Stomach smooth muscle (tissue), 2 donors: ENCODE measurements at regions not wholly inside any gene's neighbourhood (a gene's known extent, or its start where the extent isn't known, plus 50 kb on each side); places are given as distances from the start of the nearest gene placed in this dataset.

ENCODE experiments used
- H3K27ac ChIP-seq: one replicate; pipeline ENCODE4 v1.7.0; 2013; ENCODE audit warnings: mild to moderate bottlenecking, low read length, inconsistent platforms
- H3K27me3 ChIP-seq, 2 donors: one replicate each; pipeline ENCODE4 v1.7.0; 2013; ENCODE audit warnings: low read length in 2 of 2; ENCODE audit not compliant: insufficient read depth in 2 of 2, control insufficient read depth in 1 of 2
- H3K36me3 ChIP-seq, 2 donors: one replicate each; pipeline ENCODE4 v1.7.0; 2013; ENCODE audit warnings: low read length in 2 of 2; ENCODE audit not compliant: control insufficient read depth in 2 of 2, insufficient read depth in 2 of 2
- H3K4me1 ChIP-seq: one replicate; pipeline ENCODE4 v1.7.0; 2013; ENCODE audit warnings: low read length; ENCODE audit not compliant: control insufficient read depth, insufficient read depth
- H3K4me3 ChIP-seq, 2 donors: one replicate each; pipeline ENCODE4 v1.7.0; 2013; ENCODE audit warnings: low read length in 2 of 2
- H3K9ac ChIP-seq, 2 donors: one replicate each; pipeline ENCODE4 v1.7.0; 2013; ENCODE audit warnings: low read length in 2 of 2, mild to moderate bottlenecking in 1 of 2
- H3K9me3 ChIP-seq, 2 donors: one replicate each; pipeline ENCODE4 v1.7.0; 2013; ENCODE audit warnings: low read length in 2 of 2; ENCODE audit not compliant: control insufficient read depth in 2 of 2
- donor health status: healthy.
- donor health status: Pancreatic carcinoma.

- peaks cover 0 to 7% of the 10 kb centered on the region in 2 donors for H3K36me3 ChIP-seq
These were observed 1467.8 kb downstream of the UQCRFS1 start for GRCh38 chr19:27744926-27745768.

GRCh38 chr19:27742041-27742440 is 1470.9 kb downstream of the UQCRFS1 start:
- no peaks in the 10 kb centered on the region for H3K9me3 ChIP-seq
- H3K9ac ChIP-seq: no peak overlapping the region
- no peak overlapping the region for H3K4me3 ChIP-seq
- peaks cover 12 to 14% of the 10 kb centered on the region in 2 donors for H3K36me3 ChIP-seq
- H3K4me1 ChIP-seq: peaks cover 5% of the 10 kb centered on the region
- no peaks in the 10 kb centered on the region for H3K27me3 ChIP-seq
- H3K27ac ChIP-seq: no peak overlapping the region

More at GRCh38 chr19:27744926-27745768, 1467.8 kb downstream of the UQCRFS1 start:
- Histone ChIP-seq H3K27me3 (no peaks in the 10 kb centered on the region), H3K4me3 (no peak overlapping the region), H3K27ac (no peak overlapping the region), H3K9me3 (no peaks in the 10 kb centered on the region), H3K9ac (no peak overlapping the region), H3K4me1 (peaks cover 5% of the 10 kb centered on the region)

GRCh38 chr19:27741236-27741635 is 1471.7 kb downstream of the UQCRFS1 start:
- Histone ChIP-seq H3K27me3 (no peaks in the 10 kb centered on the region), H3K9me3 (no peaks in the 10 kb centered on the region), H3K4me3 (no peak overlapping the region), H3K27ac (no peak overlapping the region), H3K4me1 (no peaks in the 10 kb centered on the region), H3K9ac (no peak overlapping the region), H3K36me3 (peaks cover 12 to 14% of the 10 kb centered on the region in 2 donors)

- Histone ChIP-seq H3K27me3 (no peaks in the 10 kb centered on the region), H3K4me3 (no peak overlapping the region), H3K9me3 (no peaks in the 10 kb centered on the region), H3K4me1 (no peaks in the 10 kb centered on the region), H3K36me3 (peaks cover 12 to 17% of the 10 kb centered on the region in 2 donors), H3K27ac (no peak overlapping the region), H3K9ac (no peak overlapping the region)
These were observed 1472.6 kb downstream of the UQCRFS1 start for GRCh38 chr19:27740396-27740795.

GRCh38 chr19:27738569-27739193 is 1474.3 kb downstream of the UQCRFS1 start:
- H3K4me3 ChIP-seq: no peak overlapping the region
- H3K4me1 ChIP-seq: no peaks in the 10 kb centered on the region
- no peaks in the 10 kb centered on the region for H3K9me3 ChIP-seq
- no peak overlapping the region for H3K9ac ChIP-seq
- no peak overlapping the region for H3K27ac ChIP-seq
- no peaks in the 10 kb centered on the region for H3K27me3 ChIP-seq
- H3K36me3 ChIP-seq: peaks cover 15 to 18% of the 10 kb centered on the region in 2 donors

- Histone ChIP-seq H3K4me1 (no peaks in the 10 kb centered on the region), H3K36me3 (peaks cover 13 to 18% of the 10 kb centered on the region in 2 donors), H3K27me3 (no peaks in the 10 kb centered on the region), H3K4me3 (no peak overlapping the region), H3K9me3 (no peaks in the 10 kb centered on the region), H3K9ac (no peak overlapping the region), H3K27ac (no peak overlapping the region)
These were observed 1476.7 kb downstream of the UQCRFS1 start for GRCh38 chr19:27736225-27736624.

- Histone ChIP-seq H3K27me3 (no peaks in the 10 kb centered on the region), H3K27ac (no peak overlapping the region), H3K9me3 (no peaks in the 10 kb centered on the region), H3K4me3 (no peak overlapping the region), H3K36me3 (peaks cover 13 to 22% of the 10 kb centered on the region in 2 donors), H3K9ac (no peak overlapping the region), H3K4me1 (no peaks in the 10 kb centered on the region)
These were observed 1477.6 kb downstream of the UQCRFS1 start for GRCh38 chr19:27735314-27735713.

- Histone ChIP-seq H3K27ac (no peak overlapping the region), H3K9me3 (no peaks in the 10 kb centered on the region), H3K36me3 (peaks cover 13 to 19% of the 10 kb centered on the region in 2 donors), H3K27me3 (no peaks in the 10 kb centered on the region), H3K4me1 (no peaks in the 10 kb centered on the region), H3K4me3 (no peak overlapping the region), H3K9ac (no peak overlapping the region)
These were observed 1478.3 kb downstream of the UQCRFS1 start for GRCh38 chr19:27734496-27735220.

GRCh38 chr19:27733551-27734266 is 1479.2 kb downstream of the UQCRFS1 start:
- Histone ChIP-seq H3K36me3 (peaks cover 10 to 14% of the 10 kb centered on the region in 2 donors), H3K27me3 (no peaks in the 10 kb centered on the region), H3K27ac (no peak overlapping the region), H3K4me3 (no peak overlapping the region), H3K4me1 (no peaks in the 10 kb centered on the region), H3K9me3 (no peaks in the 10 kb centered on the region), H3K9ac (no peak overlapping the region)

- no peaks in the 10 kb centered on the region for H3K9me3 ChIP-seq
- no peak overlapping the region for H3K9ac ChIP-seq
- no peaks in the 10 kb centered on the region for H3K4me1 ChIP-seq
- no peak overlapping the region for H3K27ac ChIP-seq
- no peaks in the 10 kb centered on the region for H3K27me3 ChIP-seq
- H3K4me3 ChIP-seq: no peak overlapping the region
- H3K36me3 ChIP-seq: peaks cover 0 to 11% of the 10 kb centered on the region in 2 donors
These were observed 1483.6 kb downstream of the UQCRFS1 start for GRCh38 chr19:27729332-27729731.
